ENCODE measurements at regions not wholly inside any gene's neighbourhood (a gene's known extent, or its start where the extent isn't known, plus 50 kb on each side); places are given as distances from the start of the nearest gene placed in this dataset.

DNA sequence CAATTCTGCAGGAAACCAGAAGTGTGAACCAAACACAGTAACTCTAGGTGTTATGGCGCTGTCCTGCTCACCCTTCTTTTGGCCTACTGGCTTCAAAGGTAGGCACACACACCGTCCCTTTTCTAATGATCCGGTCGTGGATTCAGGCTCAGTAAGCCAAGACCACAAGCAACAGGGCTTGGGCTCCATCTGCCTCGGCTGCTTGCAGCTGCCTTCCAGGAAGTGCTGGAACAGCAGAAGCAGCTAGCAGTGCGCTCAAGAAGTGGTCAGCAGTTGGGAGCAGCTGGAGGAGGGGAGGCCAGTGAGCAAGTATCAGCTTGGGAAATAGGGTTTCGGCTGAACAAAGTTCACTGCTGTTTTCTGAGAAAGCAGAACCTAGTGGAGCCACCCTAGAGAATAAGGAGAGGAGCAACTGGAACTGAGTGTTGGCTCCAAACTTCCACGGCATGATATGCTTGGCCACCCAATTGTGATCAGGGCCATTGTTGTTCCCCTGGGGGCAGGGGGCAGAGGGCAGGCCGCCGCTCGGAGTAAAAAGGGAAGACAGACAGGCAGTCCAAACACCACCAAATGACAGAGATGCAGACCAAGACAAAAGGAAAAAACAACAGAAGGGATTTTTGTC, 173.4 kb downstream of the TOMM20 start:
- TF ChIP-seq, protein P1, sequence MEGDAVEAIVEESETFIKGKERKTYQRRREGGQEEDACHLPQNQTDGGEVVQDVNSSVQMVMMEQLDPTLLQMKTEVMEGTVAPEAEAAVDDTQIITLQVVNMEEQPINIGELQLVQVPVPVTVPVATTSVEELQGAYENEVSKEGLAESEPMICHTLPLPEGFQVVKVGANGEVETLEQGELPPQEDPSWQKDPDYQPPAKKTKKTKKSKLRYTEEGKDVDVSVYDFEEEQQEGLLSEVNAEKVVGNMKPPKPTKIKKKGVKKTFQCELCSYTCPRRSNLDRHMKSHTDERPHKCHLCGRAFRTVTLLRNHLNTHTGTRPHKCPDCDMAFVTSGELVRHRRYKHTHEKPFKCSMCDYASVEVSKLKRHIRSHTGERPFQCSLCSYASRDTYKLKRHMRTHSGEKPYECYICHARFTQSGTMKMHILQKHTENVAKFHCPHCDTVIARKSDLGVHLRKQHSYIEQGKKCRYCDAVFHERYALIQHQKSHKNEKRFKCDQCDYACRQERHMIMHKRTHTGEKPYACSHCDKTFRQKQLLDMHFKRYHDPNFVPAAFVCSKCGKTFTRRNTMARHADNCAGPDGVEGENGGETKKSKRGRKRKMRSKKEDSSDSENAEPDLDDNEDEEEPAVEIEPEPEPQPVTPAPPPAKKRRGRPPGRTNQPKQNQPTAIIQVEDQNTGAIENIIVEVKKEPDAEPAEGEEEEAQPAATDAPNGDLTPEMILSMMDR (conservative IDR thresholded peaks at IDR 0.05): no peak
- H3K4me3 Mint-ChIP-seq: no peak overlapping the region
- H3K4me1 Mint-ChIP-seq: peaks cover 39 to 40% of the 10 kb centered on the region in 2 experiments

More for the DNA sequence above, 173.4 kb downstream of the TOMM20 start:
- Histone ChIP-seq H2AFZ (ENCODE audit: low read length) (no peak overlapping the region), H3K4me1 (ENCODE audit: insufficient read depth, low read length) (peaks cover 3% of the 10 kb centered on the region; the same call in 1 of the 2 replicates), H3K23me2 (ENCODE audit: insufficient read length, low read depth, low read length, poor library complexity, severe bottlenecking) (no peaks in the 10 kb centered on the region), H2BK20ac (ENCODE audit: low read depth, low read length, poor library complexity, severe bottlenecking) (no peak overlapping the region), H2AK5ac (ENCODE audit: insufficient read length, low read length) (no peak overlapping the region), H2BK5ac (ENCODE audit: insufficient read length, low read length) (no peak overlapping the region), H3K18ac (ENCODE audit: insufficient read length, low read depth, low read length) (no peak overlapping the region), H3K27me3 (ENCODE audit: insufficient read depth, low read length) (no peaks in the 10 kb centered on the region), H3T11ph (ENCODE audit: low read length) (no peak overlapping the region), H4K5ac (ENCODE audit: insufficient read length, low read depth, low read length) (no peak overlapping the region), H2BK120ac (ENCODE audit: low read depth, low read length, poor library complexity, severe bottlenecking) (no peak overlapping the region), H2BK12ac (ENCODE audit: insufficient read length, low read depth, low read length) (no peak overlapping the region), H3K4ac (ENCODE audit: low read depth, low read length) (no peak overlapping the region), H4K20me1 (ENCODE audit: control insufficient read depth, insufficient read depth, insufficient read length) (no peaks in the 10 kb centered on the region), H3K14ac (ENCODE audit: insufficient read depth, low read length) (no peak overlapping the region), H3K23ac (ENCODE audit: insufficient read length, low read depth, low read length) (no peak overlapping the region), H3K79me2 (ENCODE audit: insufficient read depth, low read length) (no peaks in the 10 kb centered on the region), H3K56ac (ENCODE audit: insufficient read length, low read depth, low read length) (no peak overlapping the region), H2BK15ac (ENCODE audit: low read depth, low read length) (no peak overlapping the region), H3K9ac (ENCODE audit: extremely low read depth, insufficient read length, low read length) (no peak overlapping the region), H3K79me1 (ENCODE audit: insufficient read depth, low read depth, low read length, poor library complexity, severe bottlenecking) (no peaks in the 10 kb centered on the region), H3K27ac (ENCODE audit: insufficient read length, low read depth, low read length) (no peak overlapping the region), H4K8ac (replicated peaks; ENCODE audit: insufficient read length, low read depth, low read length) (no peak overlapping the region), H3K9me3 (ENCODE audit: control insufficient read depth, low read depth, low read length) (no peaks in the 10 kb centered on the region), H3K4me2 (ENCODE audit: insufficient read depth, insufficient read length, low read length) (no peak overlapping the region), H4K91ac (ENCODE audit: insufficient read length, low read depth, low read length) (no peak overlapping the region)
- Mint-ChIP-seq H3K36me3 (ENCODE audit: insufficient read depth in 1 of 3, low read depth in 3 of 3) (no peaks in the 10 kb centered on the region), H3K27ac (0 out of 7 replicates have a peak overlapping the region, but pooled peaks of 1 of the 3 experiments have one; percentile 40), H3K9me3 (no peaks in the 10 kb centered on the region), H3K27me3 (ENCODE audit: low read depth) (peaks cover 4% of the 10 kb centered on the region; the same call in 1 of the 2 replicates)
- DNase-seq: no peak
- no CpG with 5 or more reads among the region's 11 CpGs for WGBS (ENCODE audit: extremely low coverage, insufficient read length, low lambda C conversion rate)

All from H9 (cell line).